ENCODE measurements at regions not wholly inside any gene's neighbourhood (a gene's known extent, or its start where the extent isn't known, plus 50 kb on each side); places are given as distances from the start of the nearest gene placed in this dataset.

DNA sequence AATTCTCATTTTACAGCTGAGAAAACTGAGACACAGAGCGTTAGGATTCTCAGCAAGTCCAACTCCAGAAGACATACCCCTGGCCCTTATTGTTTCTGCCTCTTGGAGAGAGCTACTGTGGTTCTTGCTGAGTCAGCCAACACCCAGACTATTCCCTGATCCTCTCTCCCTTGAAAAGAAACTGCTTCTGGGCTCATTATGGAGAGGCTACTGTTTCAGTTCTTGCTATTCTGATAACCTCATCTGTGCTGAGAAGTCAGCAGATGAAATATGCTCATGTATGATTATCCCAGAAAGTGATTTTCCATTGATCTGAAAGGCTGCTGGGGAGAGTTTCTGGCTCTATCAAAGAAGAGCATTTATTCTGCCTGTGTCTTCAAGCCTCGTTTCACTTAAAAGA is 455.6 kb upstream of the COBL start:
- Mint-ChIP-seq H3K4me3 (ENCODE audit: unreplicated experiment) (no peak overlapping the region), H3K4me1 (ENCODE audit: low read depth, unreplicated experiment) (no peaks in the 10 kb centered on the region), H3K9me3 (ENCODE audit: unreplicated experiment) (no peaks in the 10 kb centered on the region), H3K27ac (ENCODE audit: unreplicated experiment) (no peak overlapping the region), H3K36me3 (ENCODE audit: low read depth, unreplicated experiment) (no peaks in the 10 kb centered on the region), H3K27me3 (ENCODE audit: low read depth, unreplicated experiment) (peaks cover 2% of the 10 kb centered on the region)
- Histone ChIP-seq H3K4me1 (ENCODE audit: insufficient read depth, low read length) (no peaks in the 10 kb centered on the region), H3K9me3 (ENCODE audit: insufficient read depth, low read depth, low read length) (peaks cover 5% of the 10 kb centered on the region), H3K27ac (ENCODE audit: low read depth, low read length) (no peak overlapping the region), H3K4me2 (ENCODE audit: low read length) (no peak overlapping the region), H4K20me1 (ENCODE audit: insufficient read depth, low read length) (no peaks in the 10 kb centered on the region), H3K27me3 (ENCODE audit: insufficient read depth, low read length) (no peaks in the 10 kb centered on the region), H2AFZ (ENCODE audit: low read depth, low read length) (no peak overlapping the region), H3K79me2 (ENCODE audit: insufficient read depth, low read length) (no peaks in the 10 kb centered on the region), H3K36me3 (ENCODE audit: insufficient read depth, low read length) (no peaks in the 10 kb centered on the region), H3K9ac (ENCODE audit: low read length) (no peak overlapping the region), H3K4me3 (ENCODE audit: insufficient read depth, low read depth, low read length) (no peak overlapping the region)
- no peak for TF ChIP-seq EZH2 (IDR thresholded peaks at IDR 0.05; ENCODE audit: insufficient read depth, low read length)
- TF ChIP-seq, protein P1, sequence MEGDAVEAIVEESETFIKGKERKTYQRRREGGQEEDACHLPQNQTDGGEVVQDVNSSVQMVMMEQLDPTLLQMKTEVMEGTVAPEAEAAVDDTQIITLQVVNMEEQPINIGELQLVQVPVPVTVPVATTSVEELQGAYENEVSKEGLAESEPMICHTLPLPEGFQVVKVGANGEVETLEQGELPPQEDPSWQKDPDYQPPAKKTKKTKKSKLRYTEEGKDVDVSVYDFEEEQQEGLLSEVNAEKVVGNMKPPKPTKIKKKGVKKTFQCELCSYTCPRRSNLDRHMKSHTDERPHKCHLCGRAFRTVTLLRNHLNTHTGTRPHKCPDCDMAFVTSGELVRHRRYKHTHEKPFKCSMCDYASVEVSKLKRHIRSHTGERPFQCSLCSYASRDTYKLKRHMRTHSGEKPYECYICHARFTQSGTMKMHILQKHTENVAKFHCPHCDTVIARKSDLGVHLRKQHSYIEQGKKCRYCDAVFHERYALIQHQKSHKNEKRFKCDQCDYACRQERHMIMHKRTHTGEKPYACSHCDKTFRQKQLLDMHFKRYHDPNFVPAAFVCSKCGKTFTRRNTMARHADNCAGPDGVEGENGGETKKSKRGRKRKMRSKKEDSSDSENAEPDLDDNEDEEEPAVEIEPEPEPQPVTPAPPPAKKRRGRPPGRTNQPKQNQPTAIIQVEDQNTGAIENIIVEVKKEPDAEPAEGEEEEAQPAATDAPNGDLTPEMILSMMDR (IDR thresholded peaks at IDR 0.05; ENCODE audit: insufficient read depth, low read depth, low read length), result no peak
- no peak for DNase-seq (ENCODE audit: low read depth)
- no peak for FAIRE-seq

- Mint-ChIP-seq H3K4me1 (ENCODE audit: low read depth, unreplicated experiment) (peaks cover 3% of the 10 kb centered on the region), H3K9me3 (ENCODE audit: unreplicated experiment) (no peaks in the 10 kb centered on the region), H3K4me3 (ENCODE audit: unreplicated experiment) (no peak overlapping the region), H3K27me3 (ENCODE audit: low read depth, unreplicated experiment) (peaks cover 2% of the 10 kb centered on the region), H3K36me3 (ENCODE audit: low read depth, unreplicated experiment) (no peaks in the 10 kb centered on the region), H3K27ac (ENCODE audit: unreplicated experiment) (no peak overlapping the region)
- Histone ChIP-seq H3K4me2 (ENCODE audit: low read length) (no peak overlapping the region), H3K27ac (ENCODE audit: low read depth, low read length) (no peak overlapping the region), H4K20me1 (ENCODE audit: insufficient read depth, low read length) (no peaks in the 10 kb centered on the region), H3K79me2 (ENCODE audit: insufficient read depth, low read length) (no peaks in the 10 kb centered on the region), H2AFZ (ENCODE audit: low read depth, low read length) (no peak overlapping the region), H3K9ac (ENCODE audit: low read length) (no peak overlapping the region), H3K4me1 (ENCODE audit: insufficient read depth, low read length) (no peaks in the 10 kb centered on the region), H3K27me3 (ENCODE audit: insufficient read depth, low read length) (no peaks in the 10 kb centered on the region), H3K36me3 (ENCODE audit: insufficient read depth, low read length) (no peaks in the 10 kb centered on the region), H3K4me3 (ENCODE audit: insufficient read depth, low read depth, low read length) (no peak overlapping the region), H3K9me3 (ENCODE audit: insufficient read depth, low read depth, low read length) (no peaks in the 10 kb centered on the region)
- DNase-seq (ENCODE audit: low read depth), result no peak
- no peak for FAIRE-seq
- TF ChIP-seq EZH2 (IDR thresholded peaks at IDR 0.05; ENCODE audit: insufficient read depth, low read length), result no peak
- TF ChIP-seq, protein P1 (IDR thresholded peaks at IDR 0.05; ENCODE audit: insufficient read depth, low read depth, low read length), result no peak
These were observed 448.4 kb upstream of the COBL start for GRCh38 chr7:51764976-51765375.

DNA sequence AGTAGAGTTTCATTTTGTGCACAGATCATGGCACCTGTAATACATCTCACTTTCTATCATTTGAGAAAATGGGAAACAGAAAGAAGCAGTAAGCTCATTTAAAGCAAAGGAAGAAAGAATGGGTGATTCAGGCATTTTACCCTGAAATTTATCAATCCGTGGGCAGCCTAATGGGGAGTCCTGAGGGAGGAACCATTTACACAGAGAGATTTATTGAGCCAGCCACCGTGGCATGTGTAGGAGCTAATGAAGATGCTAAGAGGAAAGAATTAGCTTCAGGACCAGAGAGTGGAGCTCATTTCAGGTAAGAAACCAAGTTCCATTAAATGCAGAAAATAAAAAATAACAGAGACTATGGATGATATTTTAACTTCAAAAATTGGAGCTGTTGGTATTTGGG is 443.4 kb upstream of the COBL start:
- no peaks in the 10 kb centered on the region for H4K20me1 ChIP-seq (ENCODE audit: insufficient read depth, low read length)
- H3K36me3 ChIP-seq (ENCODE audit: insufficient read depth, low read length), result no peaks in the 10 kb centered on the region
- no peak overlapping the region for H2AFZ ChIP-seq (ENCODE audit: low read depth, low read length)
- no peak overlapping the region for H3K9ac ChIP-seq (ENCODE audit: low read length)
- no peak overlapping the region for H3K27ac Mint-ChIP-seq (ENCODE audit: unreplicated experiment)
- DNase-seq (ENCODE audit: low read depth) (no peak), FAIRE-seq (no peak)
- no peak for TF ChIP-seq EZH2 (IDR thresholded peaks at IDR 0.05; ENCODE audit: insufficient read depth, low read length)
- TF ChIP-seq, protein P1 (IDR thresholded peaks at IDR 0.05; ENCODE audit: insufficient read depth, low read depth, low read length), result no peak
- no peaks in the 10 kb centered on the region for H3K9me3 Mint-ChIP-seq (ENCODE audit: unreplicated experiment)
- H3K27ac ChIP-seq (ENCODE audit: low read depth, low read length), result no peak overlapping the region
- H3K4me1 Mint-ChIP-seq (ENCODE audit: low read depth, unreplicated experiment), result peaks cover 6% of the 10 kb centered on the region
- no peaks in the 10 kb centered on the region for H3K27me3 Mint-ChIP-seq (ENCODE audit: low read depth, unreplicated experiment)
- H3K36me3 Mint-ChIP-seq (ENCODE audit: low read depth, unreplicated experiment), result no peaks in the 10 kb centered on the region
- no peak overlapping the region for H3K4me2 ChIP-seq (ENCODE audit: low read length)
- no peaks in the 10 kb centered on the region for H3K27me3 ChIP-seq (ENCODE audit: insufficient read depth, low read length)
- no peak overlapping the region for H3K4me3 ChIP-seq (ENCODE audit: insufficient read depth, low read depth, low read length)
- H3K9me3 ChIP-seq (ENCODE audit: insufficient read depth, low read depth, low read length), result no peaks in the 10 kb centered on the region
- no peak overlapping the region for H3K4me3 Mint-ChIP-seq (ENCODE audit: unreplicated experiment)
- no peaks in the 10 kb centered on the region for H3K4me1 ChIP-seq (ENCODE audit: insufficient read depth, low read length)
- no peaks in the 10 kb centered on the region for H3K79me2 ChIP-seq (ENCODE audit: insufficient read depth, low read length)

Measured in astrocyte (in vitro differentiated cells and primary cell).